Endothelial cell of umbilical vein (primary cell): ENCODE measurements at regions not wholly inside any gene's neighbourhood (a gene's known extent, or its start where the extent isn't known, plus 50 kb on each side); places are given as distances from the start of the nearest gene placed in this dataset.

Experiments used
- BruUV-seq: library from RNA; stranded (reverse); fragments of 400-500 nt; replicated peaks from 2 replicates; lab custom pipeline; 2021; lab: Mats Ljungman, UMichigan
- CTCF ChIA-PET: fragments of 300-600, 350-600 bp; sonication (Branson Sonifier 250); formaldehyde crosslinking; loops from one replicate; lab custom pipeline; 2021; ENCODE audit warnings: antibody characterized with exemption, inconsistent platforms; lab: Charles Lee
- POLR2A ChIA-PET: fragments of 300-600, 350-600 bp; sonication (Branson Sonifier 250); formaldehyde crosslinking; loops from one replicate; lab custom pipeline; 2021; ENCODE audit warnings: antibody characterized with exemption, inconsistent platforms; lab: Charles Lee
- DNase-seq: peaks from one replicate; pipeline ENCODE4 v3.0.0-alpha.2; 2011; ENCODE audit warnings: low read depth, low spot score
- FAIRE-seq: peaks from 2 replicates; lab custom pipeline; 2011; peaks lifted over from hg19 to GRCh38; lab: Jason Lieb, UNC
- H2AFZ ChIP-seq: 2 replicates; pipeline ENCODE4 v1.6.0; 2012; ENCODE audit warnings: low read depth, low read length, control low read depth, inconsistent platforms
- H3K27ac ChIP-seq: 2 replicates; pipeline ENCODE4 v1.5.1; 2011; ENCODE audit warnings: low read depth, mild to moderate bottlenecking, control low read depth, low read length, moderate library complexity; ENCODE audit not compliant: insufficient read depth
- H3K27me3 ChIP-seq, 2 experiments: 2 replicates each; pipeline versions ENCODE4 v1.6.0 to v1.6.1; 2011; ENCODE audit warnings: low read length in 2 of 2, mixed read lengths in 1 of 2; ENCODE audit not compliant: control insufficient read depth in 2 of 2, insufficient read depth in 2 of 2
- H3K36me3 ChIP-seq, 2 experiments: 2 replicates in 1 of 2; 3 replicates in 1 of 2; pipeline ENCODE4 v1.5.1; 2011; ENCODE audit warnings: low read length in 2 of 2, mild to moderate bottlenecking in 1 of 2, moderate library complexity in 1 of 2; ENCODE audit not compliant: control insufficient read depth in 2 of 2, insufficient read depth in 2 of 2; ENCODE audit errors: extremely low read depth in 1 of 2
- H3K4me1 ChIP-seq: 3 replicates; pipeline ENCODE4 v1.5.1; 2011; ENCODE audit warnings: mild to moderate bottlenecking, low read length; ENCODE audit not compliant: control insufficient read depth, insufficient read depth; ENCODE audit errors: extremely low read depth
- H3K4me2 ChIP-seq: 2 replicates; pipeline ENCODE4 v1.6.1; 2011; ENCODE audit warnings: low read length, control low read depth, mixed read lengths; ENCODE audit not compliant: insufficient read depth
- H3K4me3 ChIP-seq, 3 experiments: fragments of 200-600 bp in 1 of 3; sonication (generic), shearing (Covaris generic) in 1 of 3; replicated peaks in 1 of 3; 2 replicates each; pipeline ENCODE4 v1.5.1; 2011 to 2016; ENCODE audit warnings: control low read depth in 3 of 3, low read length in 3 of 3, mild to moderate bottlenecking in 2 of 3, inconsistent platforms in 1 of 3, low read depth in 1 of 3, moderate library complexity in 1 of 3; ENCODE audit not compliant: insufficient read depth in 1 of 3
- H3K79me2 ChIP-seq: 2 replicates; pipeline ENCODE4 v1.6.0; 2012; ENCODE audit warnings: low read length, inconsistent platforms; ENCODE audit not compliant: control insufficient read depth, insufficient read depth
- H3K9ac ChIP-seq: replicated peaks from 2 replicates; pipeline ENCODE3; 2011; ENCODE audit warnings: low read length, control low read depth; ENCODE audit not compliant: insufficient read depth; ENCODE audit errors: extremely low read depth
- H3K9me1 ChIP-seq: replicated peaks from 3 replicates; pipeline ENCODE4 v1.6.0; 2011; ENCODE audit warnings: mild to moderate bottlenecking, low read length; ENCODE audit not compliant: control insufficient read depth, insufficient read depth; ENCODE audit errors: extremely low read depth
- H3K9me3 ChIP-seq: replicated peaks from 2 replicates; pipeline ENCODE4 v1.5.1; 2012; ENCODE audit warnings: low read length, inconsistent platforms; ENCODE audit not compliant: control insufficient read depth, insufficient read depth
- H4K20me1 ChIP-seq: replicated peaks from 2 replicates; pipeline ENCODE3; 2011; ENCODE audit warnings: mild to moderate bottlenecking, low read length; ENCODE audit not compliant: control insufficient read depth, insufficient read depth; ENCODE audit errors: extremely low read depth
- CTCF ChIP-seq, 2 donors: IDR thresholded peaks; 1 replicate in 1 of 2; 2 replicates in 1 of 2; pipeline ENCODE4 v1.5.1; 2011; ENCODE audit warnings: low read length in 2 of 2, mild to moderate bottlenecking in 2 of 2, moderate library complexity in 2 of 2, control low read depth in 1 of 2, inconsistent platforms in 1 of 2, low read depth in 1 of 2; ENCODE audit not compliant: insufficient read depth in 1 of 2; ENCODE audit errors: extremely low read depth in 1 of 2
- EZH2 ChIP-seq: IDR thresholded peaks from 2 replicates; pipeline ENCODE4 v1.6.1; 2012; ENCODE audit warnings: borderline replicate concordance, low read depth, mild to moderate bottlenecking, moderate library complexity, low read length, inconsistent platforms; ENCODE audit not compliant: severe bottlenecking
- FOS ChIP-seq: IDR thresholded peaks from 2 replicates; pipeline ENCODE4 v1.6.1; 2011; ENCODE audit warnings: mild to moderate bottlenecking, low read length, moderate library complexity, borderline replicate concordance; ENCODE audit not compliant: insufficient read depth
- GATA2 ChIP-seq: IDR thresholded peaks from 2 replicates; pipeline ENCODE4 v1.7.0; 2011; ENCODE audit warnings: low read depth, mild to moderate bottlenecking, moderate library complexity, mixed read lengths, low read length; ENCODE audit not compliant: insufficient read length, insufficient read depth
- JUN ChIP-seq: IDR thresholded peaks from 2 replicates; pipeline ENCODE4 v1.6.1; 2011; ENCODE audit warnings: borderline replicate concordance, low read depth; ENCODE audit not compliant: insufficient read length, insufficient read depth
- MAX ChIP-seq: IDR thresholded peaks from 2 replicates; pipeline ENCODE4 v1.6.1; 2011; ENCODE audit not compliant: insufficient read depth, insufficient read length
- MYC ChIP-seq: IDR thresholded peaks from one replicate; pipeline ENCODE4 v1.6.1; 2011; ENCODE audit warnings: mild to moderate bottlenecking, low read depth, low read length
- POLR2A ChIP-seq: IDR thresholded peaks from 2 replicates; pipeline ENCODE4 v1.6.1; 2012; ENCODE audit warnings: low read depth, mild to moderate bottlenecking, control low read depth, low read length
- POLR2AphosphoS5 ChIP-seq: IDR thresholded peaks from 2 replicates; pipeline ENCODE4 v1.6.1; 2012; ENCODE audit warnings: low read depth, mild to moderate bottlenecking, control low read depth, low read length, moderate library complexity; ENCODE audit not compliant: insufficient read depth
- dilution Hi-C: fragments of 300-500 bp; cut with MboI; formaldehyde crosslinking; loops from one replicate; pipeline ENCODE4 v1.15.0; 2019; ENCODE audit warnings: low sequenced_read_pairs; ENCODE audit not compliant: extremely low pct_ligation_motif_present
- intact Hi-C: fragments of 100-400 bp; cut with micrococcal nuclease; formaldehyde crosslinking; loops from one replicate; pipeline ENCODE4 v1.10.0; 2022

GRCh38 chr4:142960126-142960525, 114.0 kb upstream of the INPP4B start:
- Histone ChIP-seq H3K9me3 (no peaks in the 10 kb centered on the region), H3K27me3 (no peaks in the 10 kb centered on the region), H3K4me3 (no peak overlapping the region), H3K36me3 (no peaks in the 10 kb centered on the region), H4K20me1 (no peaks in the 10 kb centered on the region), H3K4me1 (no peaks in the 10 kb centered on the region), H2AFZ (no peak overlapping the region), H3K9ac (no peak overlapping the region), H3K27ac (no peak overlapping the region), H3K4me2 (no peak overlapping the region), H3K79me2 (no peaks in the 10 kb centered on the region), H3K9me1 (no peaks in the 10 kb centered on the region)
- BruUV-seq = no TSS peak
- POLR2A ChIA-PET = no interaction called here
- dilution Hi-C loops = no loop called here
- FAIRE-seq (no peak), DNase-seq (no peak)
- CTCF ChIA-PET = no interaction called here
- TF ChIP-seq FOS (no peak), EZH2 (no peak), MAX (no peak), POLR2A (no peak), CTCF (IDR thresholded peaks at IDR 0.05; ENCODE audit: extremely low read depth in 1 of 2, insufficient read depth in 1 of 2, low read depth in 1 of 2, low read length in 2 of 2) (no peak)
- intact Hi-C loops = no loop called here

- DNase-seq = no peak
- Histone ChIP-seq H2AFZ (no peak overlapping the region), H3K27me3 (no peaks in the 10 kb centered on the region), H3K4me1 (no peaks in the 10 kb centered on the region), H3K4me2 (no peak overlapping the region), H3K36me3 (no peaks in the 10 kb centered on the region), H3K9me1 (no peaks in the 10 kb centered on the region), H3K79me2 (no peaks in the 10 kb centered on the region), H3K27ac (no peak overlapping the region), H4K20me1 (no peaks in the 10 kb centered on the region), H3K9me3 (no peaks in the 10 kb centered on the region), H3K4me3 (no peak overlapping the region), H3K9ac (no peak overlapping the region)
- TF ChIP-seq CTCF (IDR thresholded peaks at IDR 0.05; ENCODE audit: extremely low read depth in 1 of 2, insufficient read depth in 1 of 2, low read depth in 1 of 2, low read length in 2 of 2) (no peak), GATA2 (no peak), MYC (no peak), POLR2AphosphoS5 (no peak), FOS (no peak), EZH2 (no peak), JUN (no peak), POLR2A (no peak), MAX (no peak)
- intact Hi-C loops = no loop called here
- no TSS peak for BruUV-seq
- CTCF ChIA-PET = no interaction called here
- dilution Hi-C loops = no loop called here
- FAIRE-seq = no peak
- POLR2A ChIA-PET = no interaction called here
These were observed 115.0 kb upstream of the INPP4B start for GRCh38 chr4:142960867-142961644.
